ENCODE measurements at regions not wholly inside any gene's neighbourhood (a gene's known extent, or its start where the extent isn't known, plus 50 kb on each side); places are given as distances from the start of the nearest gene placed in this dataset.
A peak's percentile ranks its signal among the peaks of the same experiment; 100 is the strongest.

DNA sequence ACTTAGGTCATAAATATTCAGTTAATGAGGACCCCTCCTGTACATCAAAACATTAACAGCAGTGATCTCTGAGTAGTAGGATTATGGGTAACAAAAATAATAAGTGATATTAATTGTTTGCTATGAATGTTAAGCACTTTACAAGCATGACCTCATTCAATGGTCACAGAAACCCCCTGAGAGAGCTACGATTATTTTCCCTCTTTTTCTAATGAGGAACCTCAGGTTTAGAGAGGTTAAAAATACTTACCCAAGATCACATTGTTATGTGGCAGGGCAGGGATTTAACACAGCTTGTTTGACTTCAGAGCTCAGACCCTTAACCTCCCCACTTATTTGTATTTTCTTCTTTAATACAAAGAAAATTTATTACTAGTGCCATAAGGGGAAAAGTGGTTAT is 228.2 kb downstream of the TBL1XR1 start:
- DNase-seq (ENCODE audit: low spot score), result no peak

DNA sequence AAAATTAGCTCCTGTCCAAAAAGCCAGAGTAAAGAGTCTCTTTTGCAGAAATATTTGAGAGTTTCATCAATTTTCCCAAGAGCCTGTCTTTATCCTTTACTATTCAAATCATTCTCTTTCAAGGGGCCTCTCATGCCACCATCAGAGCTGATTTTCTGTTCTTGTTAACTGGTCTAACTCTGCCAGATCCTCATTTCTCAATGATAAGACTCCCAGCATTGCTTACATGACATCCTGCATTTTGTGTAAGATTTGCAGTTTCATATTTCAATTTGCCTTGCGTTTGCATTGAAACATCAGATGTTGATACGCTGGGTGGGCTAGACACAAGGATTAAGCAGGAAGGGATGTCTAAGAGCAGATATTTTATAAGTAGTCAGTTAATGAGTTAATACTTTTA is 228.7 kb downstream of the TBL1XR1 start:
- DNase-seq (ENCODE audit: low spot score), result no peak

DNA sequence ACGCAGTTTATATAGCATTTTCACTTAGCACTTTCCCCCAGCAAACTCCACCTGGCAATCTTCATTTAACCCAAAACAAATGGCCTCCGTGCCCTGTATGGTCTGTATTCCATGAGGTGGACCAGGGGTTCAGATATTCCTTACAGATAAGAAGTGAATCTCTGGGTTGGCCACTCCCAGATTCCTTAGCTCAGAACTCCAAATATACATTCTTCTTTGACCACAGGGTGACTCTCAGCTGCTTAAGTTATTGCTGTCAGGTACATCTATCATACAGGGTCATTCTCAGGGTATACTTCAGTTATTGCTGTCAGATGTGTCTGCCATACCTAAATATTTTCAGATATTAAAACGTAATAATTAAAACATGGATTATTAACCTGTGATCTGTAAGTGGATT is 229.8 kb downstream of the TBL1XR1 start:
- no peak for DNase-seq (ENCODE audit: low spot score)

DNA sequence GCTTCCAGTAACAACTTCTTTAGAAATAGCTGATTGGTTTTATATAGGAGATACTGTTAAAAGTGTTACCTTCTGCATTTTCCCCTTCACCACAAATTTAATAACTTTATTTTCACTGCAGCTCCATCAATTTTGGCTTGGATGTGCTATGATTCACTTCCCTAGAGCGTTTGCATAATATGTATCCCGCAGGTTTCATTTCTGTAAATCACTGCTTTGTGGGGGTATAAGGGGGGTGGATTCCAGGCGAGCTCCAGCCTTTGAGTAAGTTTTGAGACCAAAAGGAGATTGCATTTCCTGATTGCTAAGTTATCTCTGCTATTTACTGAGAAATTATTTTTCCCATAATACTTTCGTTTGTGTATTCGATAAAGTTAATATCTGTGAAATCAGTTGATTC is 232.6 kb downstream of the TBL1XR1 start:
- DNase-seq (ENCODE audit: low spot score), result no peak

DNA sequence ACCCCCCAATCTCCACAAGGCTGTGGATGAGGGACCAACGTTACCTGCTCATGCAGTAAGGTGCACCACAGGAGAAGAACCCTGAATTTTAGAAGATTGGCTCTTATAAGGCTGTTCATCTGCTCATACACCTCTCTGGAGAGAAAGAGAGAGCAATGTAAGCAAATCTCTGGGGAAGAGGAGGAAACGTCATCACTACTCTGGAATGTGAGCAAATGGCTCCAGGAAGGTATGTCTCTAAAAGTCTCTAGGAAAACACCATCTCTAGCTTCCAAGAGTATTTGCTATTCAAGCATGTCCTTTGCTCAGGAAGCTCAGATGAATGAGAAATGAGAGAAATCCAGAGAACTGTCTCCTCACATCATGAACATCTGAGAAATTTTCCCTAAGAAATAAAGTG is 235.4 kb downstream of the TBL1XR1 start:
- DNase-seq (ENCODE audit: low spot score), result no peak

DNA sequence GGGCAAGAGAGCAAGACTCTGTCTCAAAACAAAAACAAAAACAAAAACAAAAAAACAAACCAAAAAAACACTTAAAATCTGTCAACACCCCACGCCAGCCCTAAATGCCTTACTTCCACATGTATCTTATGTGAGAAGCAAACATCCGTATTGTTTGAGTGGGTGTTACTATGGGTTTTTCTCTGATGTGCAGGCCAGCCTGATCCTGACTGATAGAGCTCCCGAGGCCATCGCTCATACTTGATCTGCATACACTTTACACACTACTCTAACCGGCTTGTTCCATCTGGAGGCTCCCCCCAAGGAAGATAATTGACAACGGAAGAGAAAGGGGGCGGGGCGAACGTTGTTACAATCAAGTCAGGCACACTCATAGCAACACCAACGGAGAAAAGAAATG is 237.4 kb downstream of the TBL1XR1 start:
- DNase-seq (ENCODE audit: low spot score), result no peak

DNA sequence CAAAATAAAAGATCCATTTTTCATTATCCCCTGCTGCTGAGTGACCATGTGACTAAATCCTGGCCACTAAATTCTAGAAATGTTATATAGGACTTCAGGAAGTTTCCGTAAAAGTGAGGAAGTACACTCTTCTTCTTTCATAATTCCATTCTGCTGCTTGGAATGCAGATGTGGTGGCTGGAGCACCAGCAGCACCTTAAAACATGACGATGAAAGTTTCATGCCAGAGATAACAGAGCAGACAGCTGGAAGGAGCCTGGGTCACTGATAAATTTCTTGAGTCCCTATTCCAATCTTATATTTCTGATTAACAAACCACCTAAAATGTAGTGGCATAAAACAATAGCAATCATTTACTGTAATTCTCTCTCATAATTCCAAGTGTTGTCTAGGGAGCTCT is 238.7 kb downstream of the TBL1XR1 start:
- DNase-seq (ENCODE audit: low spot score), result no peak

DNA sequence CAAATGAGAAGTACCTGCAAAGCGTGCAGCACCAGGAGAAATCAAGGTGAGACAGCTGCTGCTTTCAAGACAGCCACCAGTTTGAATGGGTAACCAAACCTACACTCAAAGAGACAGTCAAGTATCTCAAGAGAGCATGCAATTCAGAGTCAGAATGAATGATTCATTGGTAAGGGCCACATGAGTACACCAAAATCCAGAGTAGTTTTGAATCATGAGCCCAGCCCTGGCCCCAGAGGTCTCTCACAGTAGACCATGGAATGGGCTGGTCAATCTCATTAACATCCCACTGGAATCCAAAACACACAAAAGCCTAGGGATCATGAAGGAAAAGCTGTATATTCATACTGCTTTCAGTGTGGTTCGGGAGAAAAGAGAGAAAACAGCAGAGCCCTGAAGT is 242.8 kb downstream of the TBL1XR1 start:
- DNase-seq (ENCODE audit: low spot score), result no peak

DNA sequence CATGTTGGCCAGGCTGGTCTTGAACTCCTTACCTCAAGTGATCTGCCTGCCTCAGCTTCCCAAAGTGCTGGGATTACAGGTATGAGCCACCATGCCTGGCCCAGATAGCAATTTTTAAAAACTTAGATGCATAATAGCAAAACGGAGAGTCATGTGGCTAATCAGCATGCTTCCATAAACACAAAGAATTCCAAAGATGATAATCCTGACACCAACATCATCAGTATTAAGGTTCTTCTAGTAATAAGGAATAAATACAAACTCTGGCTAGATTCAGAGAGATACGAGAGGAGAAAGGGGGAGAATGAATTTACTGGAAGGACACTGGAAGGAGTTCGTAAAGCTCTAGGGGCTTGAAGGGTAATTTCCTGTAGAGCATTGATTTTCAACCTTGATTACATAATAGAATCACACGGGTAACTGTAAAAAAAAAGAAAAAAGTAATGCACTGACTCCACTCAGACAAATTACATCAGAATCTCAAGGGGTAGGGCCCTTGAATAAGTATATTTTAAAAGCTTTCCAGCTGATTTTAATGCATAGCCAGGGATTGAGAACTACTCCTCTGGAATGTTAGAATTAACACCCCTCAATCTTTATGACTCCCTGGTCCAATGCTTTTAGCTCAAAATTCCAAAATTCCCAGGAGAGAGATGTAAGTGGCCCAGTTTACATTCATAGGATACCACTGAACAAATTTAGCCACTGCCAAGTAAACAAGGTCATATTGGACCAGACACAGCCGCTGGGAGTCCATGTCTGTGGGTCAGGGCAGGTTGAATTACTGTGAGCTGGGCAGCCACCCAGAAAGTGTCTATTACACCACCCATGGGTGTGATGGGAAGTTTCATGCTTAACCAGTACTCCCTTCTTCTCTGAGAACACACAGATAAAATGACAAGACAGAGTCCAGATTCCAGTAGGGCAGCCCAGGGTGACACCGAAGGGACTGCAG is 243.9 kb downstream of the TBL1XR1 start:
- DNase-seq (ENCODE audit: low spot score), result no peak

DNA sequence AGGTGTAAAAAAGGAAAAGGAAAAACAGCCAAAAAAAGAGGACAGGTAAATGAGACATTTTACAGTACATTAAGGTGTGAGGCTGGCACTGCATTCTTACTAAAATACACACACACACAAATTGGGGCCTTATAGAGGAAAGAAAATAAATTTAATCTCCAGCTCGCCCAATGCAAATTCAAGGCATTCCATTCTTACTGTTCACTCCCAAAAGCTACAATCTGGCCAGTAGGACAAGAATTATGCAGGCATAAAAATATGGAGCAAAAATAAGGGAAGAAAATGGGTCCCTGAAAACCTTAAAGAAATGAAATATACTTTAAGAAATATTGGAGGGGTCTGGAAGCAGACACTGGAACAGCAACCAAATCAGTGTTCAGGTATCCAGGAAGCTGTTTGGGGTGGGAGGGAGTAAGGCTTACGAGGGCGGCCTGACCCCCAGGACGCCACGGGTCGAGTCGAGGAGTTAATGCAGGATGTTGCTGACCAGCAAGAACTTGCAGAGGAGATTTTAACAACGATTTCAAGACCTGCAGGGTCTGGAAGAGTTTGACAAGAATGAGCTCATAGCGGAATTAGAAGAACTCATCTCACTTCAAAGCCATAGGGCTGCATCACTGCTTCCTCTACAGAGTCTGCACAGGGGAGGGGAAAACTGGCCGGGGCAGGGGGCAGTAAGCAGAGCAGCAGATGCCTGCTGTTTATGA is 245.5 kb downstream of the TBL1XR1 start:
- DNase-seq (ENCODE audit: low spot score), result no peak

DNA sequence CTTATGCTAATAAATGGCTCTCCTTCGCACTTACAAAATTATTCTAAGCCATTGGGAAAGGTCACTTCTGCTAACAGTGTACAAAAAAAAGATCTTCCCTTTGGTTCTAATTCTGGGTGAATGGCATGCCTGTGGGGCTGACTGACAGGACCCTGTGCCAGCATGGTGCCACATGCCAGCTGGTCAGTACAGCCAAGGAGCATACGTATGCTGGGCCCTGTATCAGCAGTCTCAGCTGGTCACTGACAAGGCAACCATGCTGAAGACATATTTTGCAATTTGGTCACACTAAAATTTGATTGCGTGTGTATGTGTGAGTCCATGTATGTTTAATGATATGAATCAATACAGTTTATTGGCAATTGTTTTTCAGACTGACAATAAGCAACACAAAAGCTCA is 246.1 kb downstream of the TBL1XR1 start:
- no peak for DNase-seq (ENCODE audit: low spot score)

DNA sequence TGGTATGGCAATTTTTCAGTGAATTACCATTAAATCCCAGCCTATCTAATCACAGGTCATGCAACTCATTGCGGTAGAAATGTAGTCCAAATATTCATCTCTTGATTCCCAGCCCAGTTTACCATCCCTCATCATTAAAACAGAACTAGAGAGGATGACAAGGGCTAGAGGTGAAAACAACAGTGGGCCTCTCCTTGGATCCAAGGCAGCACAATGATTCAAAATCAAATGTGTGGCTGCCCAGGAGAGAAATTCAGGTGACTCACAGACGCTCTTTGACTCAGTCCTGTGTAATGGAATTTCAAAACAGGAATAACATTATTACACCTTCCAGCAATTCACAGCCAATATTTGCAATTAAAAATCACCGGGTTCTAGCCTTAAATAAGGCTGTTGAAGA is 246.5 kb downstream of the TBL1XR1 start:
- DNase-seq (ENCODE audit: low spot score), result no peak

DNA sequence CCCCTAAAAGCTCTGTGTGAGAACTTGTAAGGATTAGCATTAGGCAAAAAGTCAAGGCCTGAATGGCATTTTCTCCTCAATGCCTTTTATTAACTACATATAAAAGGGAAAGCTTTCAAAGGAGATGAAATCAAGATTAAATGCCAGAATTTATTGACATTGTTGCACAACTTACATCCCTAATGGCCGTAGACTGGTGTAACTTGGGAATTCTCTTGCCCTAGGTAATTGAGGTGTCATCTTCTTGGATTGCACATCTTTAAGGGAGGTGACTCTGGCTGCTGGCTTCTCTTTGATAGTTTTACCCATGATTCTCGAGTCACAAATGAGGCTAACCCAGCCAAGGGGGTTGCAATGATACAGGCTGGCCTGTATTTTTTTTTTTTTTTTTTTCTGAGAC is 249.1 kb downstream of the TBL1XR1 start:
- no peak for DNase-seq (ENCODE audit: low spot score)

DNA sequence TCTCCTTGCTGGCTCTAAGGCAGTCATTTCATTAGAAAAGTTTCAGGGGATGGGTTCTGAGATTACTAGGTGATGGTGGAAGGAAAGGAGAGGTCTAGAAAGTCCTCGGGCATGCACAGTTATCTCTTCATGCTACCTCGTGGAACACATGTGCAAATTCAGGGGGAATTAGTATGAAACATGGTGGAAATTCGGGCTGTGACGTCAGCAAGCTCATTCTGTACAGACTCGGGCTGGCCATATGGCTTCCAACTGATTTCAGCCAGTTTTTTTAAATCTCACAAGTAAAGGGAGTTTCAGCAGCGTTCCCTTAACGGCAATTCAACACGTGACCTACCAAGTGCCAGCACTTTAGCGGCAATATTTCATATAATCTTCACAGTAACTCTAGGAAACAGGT is 251.1 kb downstream of the TBL1XR1 start:
- DNase-seq (ENCODE audit: low spot score), result no peak

DNA sequence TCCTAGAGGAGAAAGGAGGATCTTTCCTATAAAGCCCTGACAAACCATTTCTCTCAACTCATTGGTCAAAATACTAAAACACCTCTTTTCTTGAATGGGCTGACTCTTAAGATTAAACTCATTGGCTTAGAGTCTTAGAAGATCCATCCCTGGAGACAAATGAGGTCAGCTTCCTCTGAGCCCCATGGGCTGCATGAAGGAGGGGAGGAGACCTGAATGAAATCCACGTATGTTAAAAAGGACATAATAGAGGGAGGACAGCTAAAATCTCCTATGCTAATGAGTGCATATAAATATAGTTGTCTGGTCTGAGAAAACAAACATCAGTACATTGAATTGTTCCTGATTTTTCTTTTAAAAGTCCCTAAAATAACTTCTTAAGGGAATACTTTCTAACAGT is 255.0 kb downstream of the TBL1XR1 start:
- no peak for DNase-seq (ENCODE audit: low spot score)

DNA sequence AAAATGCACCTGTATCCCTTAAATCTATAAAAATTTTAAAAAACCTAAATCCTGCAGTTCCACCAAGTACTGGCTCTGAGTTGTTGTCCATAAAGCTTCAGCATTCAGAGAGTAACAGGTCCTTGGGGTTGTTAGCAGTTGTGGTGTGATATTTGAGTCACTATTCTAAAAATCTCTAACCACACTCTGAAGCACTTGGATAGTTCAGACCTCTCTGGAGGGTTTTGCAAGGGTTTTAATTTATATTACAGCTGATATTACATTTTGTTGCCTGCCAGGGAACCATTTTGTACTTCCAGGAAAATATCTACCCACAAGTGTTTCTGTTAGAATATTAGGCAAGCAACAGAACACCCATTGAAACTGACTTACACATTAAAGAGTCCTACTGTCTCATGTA is 255.6 kb downstream of the TBL1XR1 start:
- DNase-seq (ENCODE audit: low spot score), result no peak

DNA sequence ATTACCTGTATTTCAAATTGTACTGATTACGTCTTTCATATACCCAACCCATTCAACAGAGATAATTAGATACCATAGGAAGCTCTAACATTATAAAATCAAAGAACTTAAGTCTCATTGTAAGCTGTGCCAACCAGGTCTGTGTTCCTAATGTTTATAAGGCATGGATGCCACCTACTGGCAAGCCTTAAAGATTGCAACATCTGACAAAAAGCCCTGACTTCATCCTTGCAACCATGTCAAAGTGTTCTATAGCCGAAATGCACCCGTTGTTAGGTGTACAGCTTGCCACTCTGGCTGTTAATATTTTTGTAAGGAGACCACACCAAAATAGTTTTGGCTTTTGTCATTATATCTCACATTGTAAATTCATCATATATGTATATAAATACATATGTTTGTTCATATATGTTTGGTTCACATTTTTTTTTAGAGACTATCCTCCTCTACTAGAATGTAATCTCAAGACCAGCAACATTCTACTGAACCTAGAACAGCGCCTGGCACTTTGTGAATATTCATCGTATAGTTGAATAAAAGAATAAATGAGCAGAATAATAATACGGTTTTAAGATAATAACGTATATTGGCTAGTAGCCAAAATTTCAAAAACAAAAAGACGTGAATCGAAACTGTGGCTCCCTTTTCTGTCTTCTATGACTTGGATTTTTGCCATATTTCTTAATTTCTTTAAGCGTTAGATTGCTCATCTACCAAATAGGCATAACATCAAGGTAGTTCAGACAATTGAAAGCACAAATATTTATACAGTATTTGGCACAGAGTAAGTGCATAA is 258.1 kb downstream of the TBL1XR1 start:
- DNase-seq (ENCODE audit: low spot score), result peak; percentile 80

DNA sequence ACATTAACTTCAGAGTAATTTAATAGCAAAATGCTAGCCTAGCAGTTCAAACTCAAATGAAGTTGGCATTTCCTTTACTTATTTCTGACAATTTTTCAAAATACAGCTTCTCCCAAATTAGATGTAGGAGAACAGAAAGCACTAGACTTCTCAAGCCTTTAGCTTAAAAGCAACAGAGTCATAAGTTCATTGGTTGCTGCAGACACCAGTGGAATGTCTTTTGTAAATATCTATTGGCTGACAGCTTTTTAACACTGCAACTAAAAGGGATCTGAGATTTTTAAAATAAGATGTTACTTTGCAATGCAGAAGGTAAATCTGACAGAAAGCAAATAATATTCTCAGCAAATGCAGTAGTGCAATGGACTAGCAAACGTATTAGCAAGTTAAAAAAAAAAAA is 259.3 kb downstream of the TBL1XR1 start:
- DNase-seq (ENCODE audit: low spot score), result no peak

DNA sequence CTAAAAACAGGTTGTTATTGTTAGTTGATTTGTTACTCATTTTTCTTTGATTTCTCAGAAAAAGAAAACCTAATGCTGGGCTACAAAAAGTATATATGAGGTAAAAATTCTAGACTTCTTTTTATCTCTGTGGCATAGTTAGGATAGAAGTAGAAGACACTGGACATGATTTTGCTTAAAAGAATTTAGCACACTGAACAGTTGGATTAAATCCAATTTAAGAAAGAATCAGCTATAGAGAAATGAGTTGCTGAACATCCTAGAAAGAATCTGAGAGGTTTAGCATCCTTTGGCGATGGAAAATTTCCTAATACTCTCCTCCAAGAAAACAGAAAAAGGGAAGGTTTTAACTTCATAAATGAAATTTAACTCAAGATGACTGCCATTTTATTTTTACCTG is 259.7 kb downstream of the TBL1XR1 start:
- DNase-seq (ENCODE audit: low spot score), result no peak

DNA sequence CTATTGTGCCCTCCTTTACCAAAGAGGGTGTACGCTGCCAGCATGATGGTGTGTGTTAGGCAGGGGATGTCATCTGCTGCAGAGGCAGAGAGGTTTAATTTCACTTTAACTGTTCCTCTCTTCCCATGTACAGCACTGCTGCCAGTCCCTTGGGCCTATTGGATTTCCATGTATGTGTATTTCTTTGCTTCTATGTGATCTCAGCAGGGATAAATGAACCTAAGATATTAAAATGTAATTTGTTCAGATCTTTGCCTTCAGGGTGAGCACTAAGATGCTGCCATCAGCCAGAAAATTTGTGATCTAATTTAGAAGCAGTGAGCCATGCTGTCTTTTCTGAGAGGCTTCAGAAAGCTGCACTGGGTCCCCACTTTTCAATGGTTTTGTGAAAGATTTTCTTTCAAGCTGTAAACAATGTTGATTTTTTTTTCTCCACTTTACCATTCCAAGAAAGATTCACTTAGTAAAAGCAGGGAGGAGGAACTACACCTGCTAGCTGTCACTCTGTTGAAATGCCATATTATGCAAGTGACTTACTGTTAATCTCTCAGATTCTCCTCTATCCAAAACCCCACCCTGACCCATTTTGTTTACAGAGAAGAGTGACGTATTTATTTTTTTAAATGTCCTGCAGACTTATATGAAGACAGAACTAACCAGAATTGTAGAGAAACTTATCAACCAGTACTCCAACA is 261.9 kb downstream of the TBL1XR1 start:
- DNase-seq (ENCODE audit: low spot score), result no peak

DNA sequence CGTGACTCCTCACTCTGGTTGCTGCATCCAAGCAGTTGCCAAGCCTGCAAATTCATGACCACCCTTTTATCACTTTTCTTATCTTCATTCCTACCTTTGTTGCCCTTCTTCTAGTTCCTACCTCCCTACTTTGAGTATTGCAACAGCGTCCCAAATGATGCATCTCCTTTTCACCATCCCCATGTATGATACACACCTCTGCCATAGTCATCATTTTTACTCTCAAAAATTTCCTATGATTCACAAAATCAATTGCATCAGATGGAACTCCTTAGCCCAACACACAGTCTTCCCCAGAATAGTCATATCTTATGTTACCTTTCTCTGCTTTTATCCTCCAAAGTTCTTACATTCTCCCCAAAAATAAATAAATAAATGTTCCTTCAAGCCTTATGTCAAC is 262.6 kb downstream of the TBL1XR1 start:
- no peak for DNase-seq (ENCODE audit: low spot score)

DNA sequence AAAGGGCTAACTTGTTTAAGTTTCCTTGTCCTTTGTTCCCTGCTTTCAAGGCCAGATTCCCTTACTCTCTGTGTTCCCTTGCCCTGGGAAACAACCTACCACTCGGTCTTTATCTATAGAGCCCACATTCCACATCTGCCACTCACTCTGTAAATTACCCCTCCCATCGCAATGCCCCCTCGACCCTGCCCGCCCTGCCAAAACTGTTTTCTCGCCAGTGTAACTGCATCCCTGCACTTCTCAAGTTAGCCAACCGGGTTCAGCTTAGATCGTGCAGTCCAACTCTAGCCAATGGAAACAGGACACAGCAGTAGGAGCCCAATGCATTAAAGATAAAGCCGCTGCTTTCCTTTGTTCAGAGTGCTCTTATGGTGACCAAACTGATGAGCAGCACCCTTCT is 263.6 kb downstream of the TBL1XR1 start:
- no peak for DNase-seq (ENCODE audit: low spot score)
